H1 (cell line): ENCODE measurements at regions not wholly inside any gene's neighbourhood (a gene's known extent, or its start where the extent isn't known, plus 50 kb on each side); places are given as distances from the start of the nearest gene placed in this dataset.

Experiments used
- CTCF ChIA-PET: fragments of 300-600 bp; sonication (Branson Sonifier 250); formaldehyde crosslinking; loops from one replicate; lab custom pipeline; 2021; ENCODE audit not compliant: partially characterized antibody; lab: Charles Lee
- POLR2A ChIA-PET: fragments of 300-600 bp; sonication (Branson Sonifier 250); formaldehyde crosslinking; loops from one replicate; lab custom pipeline; 2021; ENCODE audit warnings: inconsistent platforms; ENCODE audit not compliant: partially characterized antibody; lab: Charles Lee
- DNase-seq, 2 experiments: peaks; one replicate each; pipeline versions ENCODE4 v3.0.0 to v3.0.0-alpha.2; 2010 to 2022; ENCODE audit warnings: low spot score in 2 of 2, low read depth in 1 of 2, mixed read lengths in 1 of 2
- FAIRE-seq: peaks from 2 replicates; lab custom pipeline; 2011; peaks lifted over from hg19 to GRCh38; lab: Jason Lieb, UNC
- H2AFZ ChIP-seq: 2 replicates; pipeline ENCODE4 v1.8.1; 2012; ENCODE audit warnings: low read length, inconsistent platforms
- H2AK5ac ChIP-seq: 2 replicates; pipeline ENCODE4 v1.6.1; 2013; ENCODE audit warnings: low read depth, low read length
- H2BK120ac ChIP-seq: replicated peaks from 2 replicates; pipeline ENCODE3; 2013; ENCODE audit warnings: low read depth, low read length, inconsistent platforms
- H2BK12ac ChIP-seq: 2 replicates; pipeline ENCODE4 v1.6.1; 2013; ENCODE audit warnings: low read depth, low read length
- H2BK15ac ChIP-seq: 2 replicates; pipeline ENCODE4 v1.6.1; 2013; ENCODE audit warnings: low read length
- H2BK20ac ChIP-seq: 2 replicates; pipeline ENCODE4 v1.6.1; 2013; ENCODE audit warnings: low read length
- H2BK5ac ChIP-seq: 2 replicates; pipeline ENCODE4 v1.6.1; 2013; ENCODE audit warnings: low read depth, low read length
- H3K14ac ChIP-seq: 2 replicates; pipeline ENCODE4 v1.6.1; 2013; ENCODE audit warnings: inconsistent platforms; ENCODE audit not compliant: insufficient read length
- H3K18ac ChIP-seq: 2 replicates; pipeline ENCODE4 v1.6.1; 2013; ENCODE audit warnings: low read length; ENCODE audit errors: extremely low read depth
- H3K23ac ChIP-seq: 2 replicates; pipeline ENCODE4 v1.6.1; 2013; ENCODE audit warnings: inconsistent platforms; ENCODE audit not compliant: insufficient read length
- H3K23me2 ChIP-seq: 2 replicates; pipeline ENCODE4 v1.6.1; 2013; ENCODE audit warnings: low read depth, low read length
- H3K27ac ChIP-seq: 2 replicates; pipeline ENCODE4 v1.6.1; 2011; ENCODE audit warnings: low read depth, low read length, inconsistent platforms
- H3K27me3 ChIP-seq, 4 experiments: replicated peaks in 1 of 4; 1 replicate in 1 of 4; 2 replicates in 3 of 4; pipeline versions ENCODE4 v1.6.1 to v1.8.1; 2011 to 2013; ENCODE audit warnings: low read length in 3 of 4, mild to moderate bottlenecking in 3 of 4, inconsistent platforms in 2 of 4, mixed read lengths in 2 of 4, moderate library complexity in 1 of 4; ENCODE audit not compliant: control insufficient read depth in 3 of 4, insufficient read depth in 3 of 4; ENCODE audit errors: extremely low read depth in 1 of 4
- H3K36me3 ChIP-seq, 4 experiments: 2 replicates each; pipeline versions ENCODE4 v1.6.1 to v1.8.1; 2011 to 2013; ENCODE audit warnings: mild to moderate bottlenecking in 4 of 4, low read length in 3 of 4, moderate library complexity in 2 of 4, control low read depth in 1 of 4, inconsistent platforms in 1 of 4; ENCODE audit not compliant: insufficient read depth in 4 of 4, control insufficient read depth in 2 of 4
- H3K4ac ChIP-seq: replicated peaks from 2 replicates; pipeline ENCODE3; 2013; ENCODE audit warnings: low read length, low read depth, mixed read lengths, inconsistent platforms; ENCODE audit not compliant: insufficient read length
- H3K4me1 ChIP-seq, 4 experiments: replicated peaks in 1 of 4; 1 replicate in 1 of 4; 2 replicates in 3 of 4; pipeline versions ENCODE4 v1.6.1 to v1.8.1; 2011 to 2013; ENCODE audit warnings: low read length in 3 of 4, inconsistent platforms in 2 of 4, mixed read lengths in 1 of 4; ENCODE audit not compliant: insufficient read depth in 4 of 4, control insufficient read depth in 3 of 4
- H3K4me2 ChIP-seq, 2 experiments: 2 replicates each; pipeline versions ENCODE4 v1.6.1 to v1.8.1; 2011 to 2013; ENCODE audit warnings: low read depth in 2 of 2, low read length in 2 of 2, control low read depth in 1 of 2, inconsistent platforms in 1 of 2, mild to moderate bottlenecking in 1 of 2; ENCODE audit not compliant: insufficient read depth in 1 of 2
- H3K4me3 ChIP-seq, 4 experiments: fragments of 200-600, 300-600 bp in 1 of 4; sonication (generic), shearing (Covaris generic), sonication (Bioruptor Twin) in 1 of 4; 2 replicates each; pipeline versions ENCODE4 v1.5.1 to v1.8.1; 2011 to 2016; ENCODE audit warnings: low read length in 4 of 4, low read depth in 3 of 4, control low read depth in 2 of 4, inconsistent platforms in 2 of 4, mild to moderate bottlenecking in 2 of 4, mixed read lengths in 1 of 4, moderate library complexity in 1 of 4; ENCODE audit not compliant: insufficient read depth in 2 of 4; ENCODE audit errors: extremely low read depth in 1 of 4
- H3K56ac ChIP-seq: replicated peaks from 2 replicates; pipeline ENCODE3; 2013; ENCODE audit warnings: low read depth, mild to moderate bottlenecking, mixed read lengths, low read length, inconsistent platforms; ENCODE audit not compliant: insufficient read length
- H3K79me1 ChIP-seq: 2 replicates; pipeline ENCODE4 v1.6.1; 2013; ENCODE audit warnings: low read depth, low read length, control low read depth
- H3K79me2 ChIP-seq, 2 experiments: 2 replicates each; pipeline versions ENCODE4 v1.6.1 to v1.8.1; 2012 to 2013; ENCODE audit warnings: low read length in 2 of 2, mild to moderate bottlenecking in 2 of 2, inconsistent platforms in 1 of 2; ENCODE audit not compliant: insufficient read depth in 2 of 2, control insufficient read depth in 1 of 2
- H3K9ac ChIP-seq, 4 experiments: replicated peaks in 1 of 4; 1 replicate in 1 of 4; 2 replicates in 3 of 4; pipeline versions ENCODE4 v1.6.1 to v1.8.1; 2011 to 2013; ENCODE audit warnings: low read depth in 3 of 4, low read length in 3 of 4, control low read depth in 2 of 4, mild to moderate bottlenecking in 2 of 4, moderate library complexity in 2 of 4, inconsistent platforms in 1 of 4; ENCODE audit errors: extremely low read depth in 1 of 4
- H3K9me3 ChIP-seq, 2 experiments: 2 replicates each; pipeline versions ENCODE4 v1.6.1 to v1.8.1; 2012 to 2013; ENCODE audit warnings: mild to moderate bottlenecking in 2 of 2, moderate library complexity in 2 of 2, control low read depth in 1 of 2, inconsistent platforms in 1 of 2, low read depth in 1 of 2, low read length in 1 of 2, mixed read lengths in 1 of 2; ENCODE audit not compliant: insufficient read depth in 2 of 2
- H4K20me1 ChIP-seq, 2 experiments: replicated peaks in 1 of 2; 2 replicates each; pipeline versions ENCODE3 to v1.8.1; 2011 to 2013; ENCODE audit warnings: inconsistent platforms in 2 of 2, low read length in 2 of 2, mild to moderate bottlenecking in 1 of 2; ENCODE audit not compliant: insufficient read depth in 2 of 2, control insufficient read depth in 1 of 2
- H4K5ac ChIP-seq: 2 replicates; pipeline ENCODE4 v1.6.1; 2013; ENCODE audit warnings: low read length, low read depth, mixed read lengths, inconsistent platforms; ENCODE audit not compliant: insufficient read length
- H4K8ac ChIP-seq: 2 replicates; pipeline ENCODE4 v1.8.0; 2013; ENCODE audit warnings: mild to moderate bottlenecking, moderate library complexity, low read length, inconsistent platforms; ENCODE audit not compliant: insufficient read depth; ENCODE audit errors: extremely low read depth
- H4K91ac ChIP-seq: replicated peaks from 2 replicates; pipeline ENCODE3; 2013; ENCODE audit warnings: low read length, mixed read lengths, inconsistent platforms; ENCODE audit not compliant: insufficient read length
- BCL11A ChIP-seq, 2 experiments: IDR thresholded peaks; one replicate each; pipeline ENCODE4 v1.6.1; 2011; ENCODE audit warnings: low read depth in 2 of 2, low read length in 2 of 2, mild to moderate bottlenecking in 2 of 2
- EGR1 ChIP-seq: IDR thresholded peaks from 2 replicates; pipeline ENCODE4 v1.6.1; 2011; ENCODE audit warnings: low read depth, low read length, borderline replicate concordance
- KDM5A ChIP-seq: fragments of 200-600 bp; IDR thresholded peaks from 2 replicates; pipeline ENCODE4 v1.7.1; 2012; ENCODE audit warnings: mild to moderate bottlenecking, low read length, inconsistent platforms, mixed read lengths
- RFX5 ChIP-seq: IDR thresholded peaks from 2 replicates; pipeline ENCODE4 v1.6.1; 2011; ENCODE audit warnings: low read depth, low read length, improper control_type of control experiment, borderline replicate concordance
- SP4 ChIP-seq: IDR thresholded peaks from 2 replicates; pipeline ENCODE4 v1.6.1; 2012; ENCODE audit warnings: low read length, inconsistent platforms
- TBP ChIP-seq: IDR thresholded peaks from 2 replicates; pipeline ENCODE4 v1.6.1; 2011; ENCODE audit warnings: low read depth, low read length, improper control_type of control experiment
- WGBS, 2 experiments: shearing (Covaris generic) in 1 of 2; methylation state at CpG; one replicate each; pipeline versions ENCODE4 v1.1.6 to v1.1.7; 2013 to 2015; ENCODE audit warnings: low lambda C conversion rate in 2 of 2, mixed read lengths in 2 of 2, inconsistent platforms in 1 of 2, low coverage in 1 of 2, missing lambda C conversion rate in 1 of 2; ENCODE audit not compliant: insufficient replicate concordance in 2 of 2, insufficient coverage in 1 of 2, insufficient read length in 1 of 2; ENCODE audit errors: extremely low coverage in 1 of 2, missing lambda C conversion rate in 1 of 2; 5-methylcytosine and 5-hydroxymethylcytosine counted together

- Histone ChIP-seq H3K27me3 (no peaks in the 10 kb centered on the region), H3K4me3 (no peak overlapping the region; a peak in 1 of 8 replicates), H3K27ac (no peak overlapping the region), H2BK12ac (peak overlapping the region; percentile 53; the same call in 1 of the 2 replicates), H4K8ac (no peak overlapping the region), H2BK5ac (peak overlapping the region; percentile 74; the same call in 1 of the 2 replicates), H3K4ac (no peak overlapping the region), H3K9ac (no peak overlapping the region), H2BK20ac (peak overlapping the region; percentile 38; the same call in 1 of the 2 replicates), H3K4me2 (no peak overlapping the region; a peak in 1 of 4 replicates), H3K56ac (no peak overlapping the region), H4K91ac (no peak overlapping the region), H3K9me3 (peaks cover 9% of the 10 kb centered on the region in 2 experiments), H3K79me2 (no peaks in the 10 kb centered on the region)
- WGBS, 2 experiments, result 70% methylated on average over 2 of the region's 2 CpGs; no CpG with 5 or more reads in 1 of the 2 experiments
- TF ChIP-seq KDM5A, result no peak
- no peak for TF ChIP-seq RFX5
- no peak for TF ChIP-seq TBP
- TF ChIP-seq BCL11A (IDR thresholded peaks at IDR 0.05; ENCODE audit: low read depth in 2 of 2, low read length in 2 of 2), result no peak
- TF ChIP-seq EGR1, result no peak
- no peak for TF ChIP-seq SP4
- TF ChIP-seq, all 59 proteins: peak for 0
- Histone ChIP-seq H3K4me1 (peaks cover 1 to 17% (median 11%) of the 10 kb centered on the region in 4 experiments; a peak in 6 of 7 replicates), H3K79me1 (no peaks in the 10 kb centered on the region), H2BK120ac (peak overlapping the region; percentile 25), H3K14ac (no peak overlapping the region), H2BK15ac (no peak overlapping the region), H4K20me1 (no peaks in the 10 kb centered on the region), H3K18ac (no peak overlapping the region), H3K36me3 (peaks cover 0 to 6% (median 1%) of the 10 kb centered on the region in 4 experiments; a peak in 3 of 8 replicates), H2AFZ (no peak overlapping the region), H2AK5ac (peak overlapping the region; percentile 28; the same call in 1 of the 2 replicates), H3K23ac (no peak overlapping the region), H4K5ac (peak overlapping the region; percentile 33), H3K23me2 (no peaks in the 10 kb centered on the region)
- no peak for FAIRE-seq
- POLR2A ChIA-PET, result no interaction called here
- CTCF ChIA-PET, result interaction anchor here (0.9 kb wide), 1 partner anchor 18 kb away, joined by 3 read pairs; no protein-coding TSS in a partner anchor
- no peak for DNase-seq
Observed at GRCh38 chr4:123974386-123975149, 578.0 kb downstream of the SPRY1 start.
